GM19239 (cell line): ENCODE measurements at regions not wholly inside any gene's neighbourhood (a gene's known extent, or its start where the extent isn't known, plus 50 kb on each side); places are given as distances from the start of the nearest gene placed in this dataset.
A peak's percentile ranks its signal among the peaks of the same experiment; 100 is the strongest.

ENCODE experiments used
- DNase-seq: peaks from one replicate; pipeline ENCODE4 v3.0.0; 2011; ENCODE audit warnings: low spot score; ENCODE audit not compliant: insufficient read length
- FAIRE-seq: peaks from 2 replicates; lab custom pipeline; 2011; peaks lifted over from hg19 to GRCh38; lab: Jason Lieb, UNC

DNA sequence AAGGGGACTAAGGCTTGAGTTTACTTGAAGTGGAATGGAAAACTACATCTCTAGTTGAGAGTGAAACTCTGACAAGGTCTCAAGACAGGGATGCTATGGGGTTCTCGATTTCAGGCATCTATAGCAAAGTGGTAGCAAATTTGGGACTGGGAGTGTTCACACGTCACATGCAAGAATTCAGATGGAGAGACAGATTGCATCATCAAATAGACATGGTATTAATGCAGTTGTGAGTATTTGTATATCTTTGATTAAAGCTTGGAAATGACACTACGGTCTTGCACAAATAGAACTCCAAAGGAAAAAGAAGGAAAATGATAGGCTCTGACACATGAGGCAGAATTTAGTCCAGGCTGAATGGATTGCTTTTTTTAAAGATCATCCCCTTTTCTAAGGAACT, 1061.6 kb upstream of the FANCL start:
- FAIRE-seq (no peak), DNase-seq (no peak)

DNA sequence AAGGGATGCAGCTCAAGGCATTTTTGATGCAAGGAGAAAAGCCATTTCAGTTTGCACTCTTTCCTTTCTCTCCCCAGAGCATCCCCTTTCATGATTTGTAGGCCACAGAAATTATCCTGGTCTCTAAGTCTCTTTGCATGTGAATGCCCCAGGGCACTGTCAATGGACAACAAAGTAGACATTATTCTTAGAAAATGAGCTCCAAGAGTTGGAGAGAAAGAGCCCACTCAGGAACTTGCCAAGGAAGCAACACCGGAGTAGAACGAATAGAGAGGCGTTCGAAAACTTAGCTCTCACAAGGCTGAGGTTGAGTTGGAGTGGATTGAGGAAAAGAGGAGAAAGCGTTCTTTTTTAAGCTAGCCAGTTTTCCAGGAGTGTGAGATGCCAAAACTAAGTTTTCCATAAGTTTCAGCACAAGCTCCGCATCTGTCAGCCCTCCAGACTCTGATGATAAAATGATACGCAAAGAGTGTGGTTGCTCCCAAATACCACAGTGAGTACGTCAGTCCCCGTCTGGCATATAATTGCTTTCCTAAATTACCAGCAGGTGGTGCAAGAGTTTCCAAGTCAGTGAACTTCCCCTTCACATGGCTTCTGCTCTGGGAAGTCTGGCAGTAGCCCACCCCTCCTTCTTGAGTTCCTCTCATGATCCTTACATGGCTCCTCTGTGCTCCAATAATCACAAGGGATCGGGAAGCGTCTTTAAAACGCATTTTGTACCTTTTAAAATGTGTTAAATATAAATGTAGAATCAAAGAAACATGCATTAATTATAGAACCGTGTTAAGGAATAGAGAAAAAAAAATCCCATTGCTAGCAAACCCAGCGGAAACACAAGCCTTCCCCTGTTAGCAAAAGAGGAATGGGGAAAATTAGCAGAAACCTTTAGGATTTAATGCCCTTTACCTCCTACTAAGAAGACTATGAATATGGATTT, 1060.6 kb upstream of the FANCL start:
- peak; percentile 1 for DNase-seq
- FAIRE-seq = peak; percentile 86

DNA sequence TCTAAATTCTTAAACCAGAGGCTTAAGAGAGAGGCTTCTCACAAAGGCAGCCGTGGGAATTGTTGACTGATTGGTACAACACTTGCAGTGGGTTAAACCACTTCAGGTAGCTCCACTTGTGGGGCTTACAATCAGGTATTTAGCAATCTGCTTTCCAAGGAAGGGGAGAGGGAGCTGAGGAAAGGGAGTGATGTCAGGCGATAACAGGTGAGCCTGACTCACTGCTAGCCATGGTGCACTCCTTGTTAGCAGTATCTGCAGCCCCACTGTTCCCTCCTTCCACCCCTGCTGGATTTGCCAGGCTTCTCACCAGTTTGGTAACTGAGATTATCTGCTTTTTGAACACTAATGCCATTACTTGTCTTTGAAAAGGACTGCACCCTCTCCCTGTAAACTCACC, 1056.7 kb upstream of the FANCL start:
- FAIRE-seq (no peak), DNase-seq (no peak)

DNA sequence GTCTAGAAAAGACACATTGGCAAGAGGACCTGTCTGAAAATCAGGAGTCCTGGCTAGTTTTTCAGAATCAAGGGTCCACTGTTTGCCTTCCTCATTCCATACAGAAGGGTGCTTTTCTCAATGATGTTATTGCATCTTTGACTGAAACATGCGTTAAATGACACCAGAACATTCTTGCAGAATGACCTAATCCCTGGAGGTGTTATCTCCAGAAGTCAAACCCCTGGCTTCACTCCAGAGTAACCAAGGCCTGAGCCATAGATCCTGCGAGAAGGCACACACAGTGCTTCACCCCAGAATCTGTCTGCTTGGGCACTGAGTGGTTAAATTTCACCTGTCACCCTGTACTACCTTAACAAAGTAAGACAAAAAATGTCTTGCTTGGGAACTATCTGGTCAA, 1055.2 kb upstream of the FANCL start:
- FAIRE-seq = no peak
- no peak for DNase-seq

DNA sequence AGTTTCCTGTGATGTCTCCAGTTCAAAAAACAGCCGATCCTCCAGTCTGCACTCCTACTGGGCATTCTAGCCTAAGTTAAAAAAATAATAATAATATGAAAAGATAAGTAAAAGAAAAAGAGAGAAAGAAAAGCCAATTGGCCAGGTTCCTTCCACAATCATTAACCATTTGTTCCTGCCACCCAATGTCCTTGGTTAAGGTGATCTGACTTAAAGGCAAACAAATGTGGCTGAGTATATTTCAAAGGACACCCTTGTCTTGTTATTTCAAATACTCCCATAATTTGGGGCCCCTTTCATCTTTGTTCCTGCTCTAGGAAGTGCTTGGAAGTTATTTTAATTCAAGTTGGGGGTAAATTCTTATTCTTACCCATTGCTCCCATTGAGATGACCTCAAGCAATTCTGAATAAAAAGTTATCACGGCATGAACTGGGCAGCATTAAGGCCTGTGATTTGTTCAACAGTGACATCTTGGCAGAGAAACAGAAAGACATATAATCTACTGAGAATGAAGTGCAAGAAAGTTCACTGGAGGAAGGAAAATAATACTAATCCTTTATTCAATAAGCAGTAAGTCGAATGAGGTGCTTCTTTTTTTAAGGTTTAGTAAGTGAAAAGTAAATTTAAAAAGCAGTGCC, 1054.5 kb upstream of the FANCL start:
- FAIRE-seq (no peak), DNase-seq (no peak)

DNA sequence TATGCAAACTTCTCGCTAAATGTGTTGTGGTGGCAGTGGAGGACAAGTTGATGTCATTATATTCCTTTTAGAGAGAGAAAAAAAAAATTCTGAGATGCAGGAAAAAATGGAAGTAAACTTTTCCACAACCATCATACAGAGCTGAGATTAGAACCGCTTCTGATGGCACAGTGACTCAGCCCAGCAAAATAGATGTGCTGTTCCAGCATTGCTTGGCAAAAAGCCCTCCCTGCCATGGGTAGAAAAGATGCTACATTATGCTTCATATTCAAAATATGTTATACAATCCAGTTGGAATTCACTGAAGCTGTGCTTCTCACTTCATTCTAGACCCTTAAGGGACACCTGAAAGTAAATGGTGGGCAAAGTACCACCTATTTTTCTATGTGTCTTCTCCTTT, 1047.6 kb upstream of the FANCL start:
- no peak for FAIRE-seq
- no peak for DNase-seq

DNA sequence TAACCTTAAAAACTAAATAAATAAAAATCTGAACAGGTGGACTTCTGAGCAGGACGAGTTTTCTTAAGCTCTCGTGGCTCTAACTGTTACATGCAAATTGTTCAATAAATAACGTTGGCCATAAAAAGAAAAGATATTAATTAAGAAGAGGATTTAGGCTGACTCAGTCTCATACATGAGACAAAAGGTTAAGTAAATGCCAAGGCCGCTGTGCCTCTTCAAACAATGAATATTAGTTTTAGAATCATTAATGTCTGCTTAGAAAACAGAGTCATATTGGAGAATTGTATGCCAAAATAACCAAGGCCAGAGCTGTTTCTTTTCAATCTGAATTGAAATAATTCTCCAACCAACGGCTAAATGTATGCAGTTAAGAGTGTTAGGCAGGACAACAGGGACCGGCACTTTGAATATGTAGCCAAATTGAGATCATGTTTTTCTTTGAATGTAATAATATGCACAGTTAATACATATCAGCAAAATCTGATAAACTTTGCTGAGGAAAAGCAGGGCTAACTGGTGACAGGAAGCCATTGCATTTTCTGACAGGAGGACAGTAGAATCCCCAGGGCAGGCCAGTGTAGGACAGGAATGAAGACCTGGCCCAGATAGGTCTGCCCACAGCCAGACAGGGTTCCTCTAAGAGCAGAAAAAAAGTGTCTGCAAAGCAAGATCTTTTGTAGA, 1041.4 kb upstream of the FANCL start:
- DNase-seq (no peak), FAIRE-seq (no peak)

DNA sequence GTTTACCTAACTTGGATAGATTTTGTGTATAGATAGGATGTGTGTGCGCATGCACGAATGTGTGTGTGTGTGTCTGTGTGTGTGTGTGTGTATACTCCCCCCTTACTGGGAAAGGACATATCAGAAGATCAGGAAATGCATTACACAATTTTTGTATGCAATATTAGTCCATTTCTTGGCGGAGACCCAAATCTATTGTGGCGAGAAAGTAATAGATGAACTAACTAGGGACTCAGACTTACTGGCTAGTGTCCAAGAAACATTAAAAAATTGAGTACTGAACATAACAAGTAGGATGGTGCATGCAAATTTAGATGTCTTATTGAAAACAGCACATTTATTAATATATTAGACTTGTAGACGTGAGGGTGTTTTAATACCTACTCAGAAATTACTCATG, 1036.5 kb upstream of the FANCL start:
- DNase-seq (no peak), FAIRE-seq (no peak)

DNA sequence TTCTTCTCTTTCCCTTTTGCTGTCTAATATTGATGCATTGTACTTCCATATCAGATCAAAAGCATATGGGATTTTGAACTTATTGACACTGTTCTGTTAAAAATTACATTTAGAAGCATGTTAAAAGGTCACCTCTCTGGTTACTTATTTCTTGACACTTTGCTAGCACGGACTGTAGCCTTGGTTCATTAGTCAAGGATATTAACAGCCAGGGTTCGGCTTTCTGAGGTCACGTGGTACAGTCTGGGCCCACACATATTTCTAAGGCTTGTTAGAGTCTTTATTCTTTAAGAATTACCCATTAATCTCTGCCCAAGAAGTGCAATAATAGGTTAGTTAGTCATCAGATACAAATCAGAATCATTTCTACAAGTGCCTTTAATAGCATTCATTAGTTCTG, 1035.8 kb upstream of the FANCL start:
- FAIRE-seq = no peak
- DNase-seq = no peak

DNA sequence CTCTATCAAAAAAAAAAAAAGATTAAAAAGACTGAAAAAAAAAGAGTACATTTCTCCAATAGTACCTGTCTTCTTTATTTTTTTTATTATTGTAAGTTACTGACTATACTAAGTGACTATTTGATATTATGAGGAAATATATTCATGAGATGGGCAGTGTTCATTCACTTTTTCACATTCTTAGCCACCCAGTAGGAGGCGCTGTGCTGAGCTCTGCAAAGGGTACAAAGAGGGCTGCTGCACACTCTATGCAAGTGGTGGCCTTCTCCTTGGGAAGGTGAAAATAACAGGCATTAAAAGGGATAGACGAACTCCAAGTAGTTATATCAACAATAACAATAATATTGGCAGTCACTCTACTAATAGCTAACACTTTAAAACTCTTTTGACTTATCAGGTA, 1034.9 kb upstream of the FANCL start:
- FAIRE-seq = no peak

DNA sequence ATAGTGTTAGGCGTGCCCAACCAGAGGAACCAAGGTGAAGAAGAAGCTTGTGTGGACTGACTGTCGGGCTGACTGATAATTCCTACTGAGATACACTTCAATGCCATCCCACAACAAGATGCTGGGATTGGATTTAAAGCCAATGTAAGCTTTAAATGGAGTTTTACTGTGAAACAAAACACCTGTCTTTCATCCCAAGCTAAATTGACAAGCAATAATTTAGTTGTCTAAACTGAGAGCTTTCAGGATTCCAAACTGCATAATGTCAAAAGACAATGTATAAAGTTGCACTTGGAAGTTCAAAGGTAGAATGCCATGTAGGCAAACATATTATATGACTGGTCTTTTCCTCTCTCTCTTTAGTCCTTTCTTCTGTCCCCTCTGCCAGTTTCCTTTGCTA, 1025.3 kb upstream of the FANCL start:
- FAIRE-seq (no peak), DNase-seq (no peak)

More for the DNA sequence above, 1034.9 kb upstream of the FANCL start:
- no peak for DNase-seq

DNA sequence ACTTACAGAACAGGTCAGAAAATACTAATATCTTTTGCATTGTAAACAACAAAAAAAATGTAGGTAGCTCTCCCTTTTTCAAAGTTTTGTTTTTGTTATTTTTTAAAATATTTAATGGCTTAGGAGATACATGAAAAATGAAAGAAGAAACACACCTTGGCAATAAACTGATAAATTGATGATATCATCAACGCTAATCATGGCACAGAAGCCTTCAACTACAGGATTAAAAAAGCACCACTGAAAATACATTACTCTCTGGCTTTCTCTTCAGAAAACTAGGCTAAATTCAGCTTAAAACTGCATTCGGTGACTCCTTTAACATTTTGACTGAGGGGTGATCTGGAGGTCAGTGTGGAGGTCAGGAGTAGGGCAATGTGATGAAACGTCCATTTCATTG, 1018.8 kb upstream of the FANCL start:
- DNase-seq (no peak), FAIRE-seq (no peak)

DNA sequence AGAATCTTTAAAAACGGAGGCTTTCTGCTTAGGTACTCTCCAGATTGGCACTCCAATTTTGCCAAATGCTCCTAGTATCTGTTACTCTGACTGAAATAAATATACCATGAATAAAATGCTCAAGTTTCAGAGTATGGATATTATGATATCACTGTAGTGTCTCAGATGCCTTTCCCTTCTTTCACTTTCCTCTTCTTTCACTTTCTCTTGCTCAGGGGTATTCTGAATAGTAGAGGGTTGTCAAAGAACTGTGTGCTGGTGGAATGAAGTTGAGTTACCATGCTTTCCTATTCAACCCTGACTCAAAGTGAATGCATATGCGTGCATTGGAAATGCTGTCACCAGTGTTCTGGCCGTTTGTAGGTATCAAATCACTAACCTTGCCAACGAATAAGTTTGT, 1015.2 kb upstream of the FANCL start:
- DNase-seq (no peak), FAIRE-seq (no peak)

DNA sequence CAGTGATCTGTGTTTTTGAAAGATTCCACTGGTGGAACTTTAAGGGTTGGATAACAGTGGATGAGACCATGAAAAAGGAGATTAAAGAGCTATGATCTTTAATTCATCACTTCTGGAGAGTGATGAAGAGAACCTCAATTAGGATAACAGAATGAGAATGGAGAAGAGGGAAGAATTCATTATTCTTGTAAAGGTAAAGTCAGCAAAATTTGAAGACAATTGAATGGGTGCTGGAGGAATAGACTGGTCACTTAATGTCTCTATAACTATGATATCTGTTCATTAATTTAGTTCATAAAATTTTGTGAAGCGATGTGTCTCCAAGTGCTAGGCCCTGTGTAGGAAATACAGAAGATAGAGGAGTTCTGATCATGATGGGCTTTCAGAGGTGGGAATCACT, 1013.2 kb upstream of the FANCL start:
- no peak for FAIRE-seq
- DNase-seq = no peak

DNA sequence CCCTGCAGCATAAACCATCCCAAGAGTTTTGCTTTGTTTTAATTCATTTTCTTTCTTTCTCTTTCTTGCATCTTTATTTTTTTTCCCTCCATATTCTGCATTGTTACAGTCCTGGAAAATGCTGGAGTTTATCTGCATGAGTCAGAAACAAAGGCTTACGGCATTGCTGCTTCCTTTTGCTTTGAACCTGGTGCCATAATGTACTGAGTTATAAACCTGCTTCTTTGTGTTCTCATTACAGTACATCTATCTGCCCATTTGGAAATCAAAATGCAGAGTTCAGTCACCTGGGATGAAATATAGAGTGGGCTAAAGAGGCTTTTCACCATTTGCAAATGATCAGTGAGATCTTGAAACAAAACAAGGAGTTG, 1009.2 kb upstream of the FANCL start:
- FAIRE-seq = no peak
- no peak for DNase-seq

DNA sequence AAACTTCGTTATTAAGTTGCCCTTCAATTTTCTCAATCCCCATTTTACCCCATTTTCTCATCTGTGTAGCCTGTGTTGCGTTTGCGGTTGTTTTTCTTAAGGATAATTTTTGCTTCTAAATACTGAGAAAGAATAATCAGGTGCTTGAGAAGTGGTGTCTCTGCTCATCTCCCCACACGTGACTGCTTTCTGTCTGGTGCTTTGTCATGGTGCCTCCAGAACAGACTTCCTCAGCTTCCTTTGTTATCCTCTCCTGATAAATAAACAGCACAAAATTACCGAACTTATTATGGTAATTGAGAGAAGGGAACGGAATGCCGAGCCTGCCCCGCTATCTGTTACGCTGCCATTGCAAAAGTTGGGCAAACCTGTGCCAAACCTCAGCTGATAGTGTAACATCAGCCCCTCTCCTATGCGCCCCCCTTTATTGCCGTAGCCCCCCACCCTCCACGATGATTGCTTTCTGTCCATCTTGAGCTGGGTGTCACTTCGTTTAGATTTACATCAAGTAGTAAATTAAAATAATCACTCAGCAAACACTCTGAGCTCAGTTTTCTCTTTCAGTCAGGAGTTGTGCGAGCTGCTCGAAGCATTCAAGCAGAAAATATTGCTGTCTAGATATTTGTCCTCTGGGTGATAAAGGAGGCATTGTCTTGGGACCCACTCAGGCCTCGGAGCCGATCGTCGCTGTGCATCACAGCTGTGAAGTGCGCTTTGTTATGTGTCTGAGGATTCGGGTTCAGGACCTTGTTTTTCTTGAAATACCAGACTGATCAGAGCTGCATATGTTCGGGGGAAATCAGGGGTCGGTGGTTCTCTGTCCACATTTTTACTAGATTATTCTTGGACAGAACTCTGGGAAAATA, 1008.5 kb upstream of the FANCL start:
- FAIRE-seq (no peak), DNase-seq (no peak)

DNA sequence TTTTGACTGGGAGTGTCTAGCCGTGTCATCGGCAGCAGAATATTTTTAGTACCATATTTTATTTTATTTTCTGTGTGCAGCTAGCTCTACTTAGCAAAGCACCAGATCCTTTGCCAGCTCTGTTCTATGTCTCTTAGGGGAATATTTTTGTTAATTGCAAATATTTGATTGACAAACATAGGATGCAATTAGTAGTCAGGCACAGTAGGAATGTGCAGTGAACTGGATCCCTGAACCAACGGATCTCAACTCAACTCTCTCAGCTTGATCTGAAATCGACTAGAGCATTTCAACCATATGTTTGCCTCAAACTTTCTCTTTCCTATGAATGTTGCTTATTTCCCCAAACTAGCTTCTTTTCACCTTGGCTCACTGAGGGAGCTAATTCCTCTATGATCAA, 998.0 kb upstream of the FANCL start:
- FAIRE-seq (no peak), DNase-seq (no peak)

DNA sequence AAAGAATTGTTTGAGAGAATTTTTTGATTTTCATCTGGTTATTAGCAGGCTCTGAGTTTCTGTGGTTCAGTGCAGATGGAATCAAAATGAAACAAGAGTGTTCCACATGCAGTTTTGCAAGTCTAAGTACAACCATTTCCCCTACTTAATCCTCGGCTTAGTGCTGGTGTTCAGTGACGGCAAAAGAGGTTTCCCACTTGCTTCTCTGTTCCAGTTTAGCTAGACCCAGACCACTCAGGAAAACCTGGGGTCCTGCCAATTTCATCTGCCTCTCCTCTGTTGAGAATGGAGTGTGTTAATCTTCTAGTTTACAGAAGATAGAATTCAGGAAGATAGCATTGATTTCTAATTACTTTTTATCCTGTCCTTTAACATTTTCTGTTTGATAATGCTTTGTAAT, 996.2 kb upstream of the FANCL start:
- no peak for FAIRE-seq
- DNase-seq = no peak

DNA sequence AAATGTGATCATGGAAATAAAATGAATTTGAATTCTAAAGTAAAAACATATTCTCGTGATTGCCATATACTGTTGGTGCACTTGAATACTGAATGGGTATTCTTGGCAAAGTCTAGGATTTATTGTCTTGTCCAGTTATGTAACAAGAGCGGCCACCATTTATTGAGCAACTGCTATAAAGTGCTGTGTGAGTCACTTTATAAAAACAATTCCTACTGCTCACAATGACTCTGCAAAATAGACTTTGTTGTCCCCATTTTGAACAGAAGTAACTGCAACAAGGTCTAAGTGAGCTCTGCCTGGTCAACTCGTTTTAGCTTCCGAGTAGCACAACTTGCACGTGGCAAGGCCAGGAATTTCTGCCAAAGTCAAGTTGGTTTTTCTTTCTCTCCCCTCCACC, 995.6 kb upstream of the FANCL start:
- DNase-seq (no peak), FAIRE-seq (no peak)

DNA sequence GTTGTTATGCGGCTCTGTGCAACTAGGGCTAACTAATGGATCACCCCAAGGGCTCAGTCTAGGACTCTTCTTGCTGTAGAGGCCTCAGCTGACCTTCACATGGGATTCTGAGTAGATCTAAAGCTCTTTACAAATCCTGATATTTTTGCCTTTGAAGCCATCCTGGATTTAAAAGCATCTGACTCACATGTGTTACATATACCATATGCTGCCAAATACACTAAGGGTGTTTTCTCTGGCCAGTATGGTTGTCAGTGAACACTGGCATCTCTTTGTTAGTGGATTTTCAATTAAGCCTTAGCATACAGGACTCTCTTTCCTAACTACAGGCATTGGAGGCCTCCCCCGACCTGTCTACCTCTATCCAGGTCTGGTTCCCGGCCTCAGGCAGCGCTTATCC, 992.8 kb upstream of the FANCL start:
- DNase-seq (no peak), FAIRE-seq (no peak)
